HG03565 (cell line): ENCODE measurements at regions not wholly inside any gene's neighbourhood (a gene's known extent, or its start where the extent isn't known, plus 50 kb on each side); places are given as distances from the start of the nearest gene placed in this dataset.
A peak's percentile ranks its signal among the peaks of the same experiment; 100 is the strongest.
"Not testable (repeated sequence)": the region's sequence is repeated elsewhere in the genome, so short reads cannot be mapped to it uniquely, and the experiment has no call there.

Experiments used
- ATAC-seq: cut with Tn5 transposase; IDR thresholded peaks from one replicate; pipeline ENCODE4 v1.9.1; 2021; ENCODE audit warnings: mild to moderate bottlenecking, moderate library complexity; ENCODE audit not compliant: unreplicated experiment

- ATAC-seq = peak; percentile 31
These were observed 69.2 kb upstream of the NOTCH2NLA start for GRCh38 chr1:146297781-146298574.

- not testable (repeated sequence) for ATAC-seq
These were observed 64.4 kb upstream of the NOTCH2NLA start for GRCh38 chr1:146292940-146293936.

DNA sequence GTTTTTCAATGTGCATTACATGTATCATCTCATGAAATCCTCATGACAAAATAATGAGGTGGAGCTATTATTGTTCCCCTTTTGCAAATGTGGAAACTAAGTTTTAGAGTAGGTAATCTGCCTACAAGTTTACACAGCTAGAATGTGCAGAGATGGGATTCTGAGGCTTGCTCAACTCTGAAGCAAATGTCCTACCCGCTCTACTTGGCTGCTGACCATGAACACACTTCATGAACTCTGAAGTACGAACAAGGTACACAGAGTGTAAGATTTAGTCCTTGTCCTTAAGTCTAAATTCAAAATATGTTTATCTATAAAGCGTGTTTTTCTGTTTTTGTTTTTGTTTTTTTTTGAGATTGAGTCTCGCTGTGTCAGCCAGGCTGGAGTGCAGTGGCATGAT is 63.6 kb upstream of the NOTCH2NLA start:
- not testable (repeated sequence) for ATAC-seq

- ATAC-seq = not testable (repeated sequence)
These were observed 59.1 kb upstream of the NOTCH2NLA start for GRCh38 chr1:146287881-146288280.

DNA sequence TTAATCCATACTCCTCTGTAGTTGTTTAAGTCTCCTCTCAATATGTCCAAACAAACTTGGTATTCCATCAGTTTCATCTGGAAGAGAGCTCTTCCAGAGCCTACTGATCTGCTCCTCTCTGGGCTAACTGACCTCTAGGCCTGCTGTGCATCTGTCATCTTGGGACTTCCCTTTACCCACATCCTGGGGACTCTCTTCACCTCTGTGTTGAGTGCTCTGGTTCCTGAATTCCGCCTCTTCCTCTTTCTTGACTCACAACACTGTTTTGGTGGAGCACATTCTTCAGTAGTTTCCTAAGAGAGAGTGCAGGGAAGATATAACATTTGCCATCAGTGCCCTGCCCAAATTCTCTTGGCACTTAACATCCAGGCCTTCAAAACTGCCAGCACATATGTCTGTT is 55.9 kb upstream of the NOTCH2NLA start:
- not testable (repeated sequence) for ATAC-seq

- ATAC-seq = peak; percentile 21
These were observed 54.7 kb upstream of the NOTCH2NLA start for GRCh38 chr1:146283527-146283880.

DNA sequence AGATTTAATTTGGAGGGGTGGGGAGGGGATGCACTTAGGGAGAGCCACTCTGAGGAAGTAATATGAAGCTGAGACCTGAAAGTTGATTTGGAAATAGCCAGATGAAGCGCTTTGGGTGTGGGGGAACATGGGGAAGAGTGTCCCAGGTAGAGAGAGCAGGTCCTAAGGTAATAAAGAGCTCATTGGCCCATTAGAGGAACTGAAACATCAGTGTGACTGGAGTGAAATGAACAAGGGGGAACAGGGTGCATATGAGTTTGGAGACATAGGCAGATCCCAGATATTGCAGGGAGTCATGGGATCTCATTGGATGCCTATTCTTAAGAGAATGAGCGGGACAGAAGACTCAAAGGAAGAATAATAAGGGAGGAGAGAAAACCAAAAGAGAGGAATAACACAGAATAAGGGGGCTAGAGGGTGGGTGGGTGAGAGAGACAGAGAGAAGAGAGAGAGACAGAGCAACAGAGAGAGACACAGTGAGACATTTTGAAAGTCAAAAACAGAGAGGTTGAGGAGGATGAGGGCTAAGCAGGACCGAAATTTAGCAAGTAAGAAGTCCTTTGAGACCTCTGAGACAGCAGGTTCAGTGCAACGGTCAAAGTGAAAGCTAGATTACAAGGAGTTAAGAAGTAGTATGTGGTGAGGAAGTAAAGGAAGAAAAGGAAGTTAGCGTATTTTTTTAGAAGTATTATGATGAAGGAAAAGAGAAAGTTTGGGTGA is 54.1 kb upstream of the NOTCH2NLA start:
- ATAC-seq = peak; percentile 59

DNA sequence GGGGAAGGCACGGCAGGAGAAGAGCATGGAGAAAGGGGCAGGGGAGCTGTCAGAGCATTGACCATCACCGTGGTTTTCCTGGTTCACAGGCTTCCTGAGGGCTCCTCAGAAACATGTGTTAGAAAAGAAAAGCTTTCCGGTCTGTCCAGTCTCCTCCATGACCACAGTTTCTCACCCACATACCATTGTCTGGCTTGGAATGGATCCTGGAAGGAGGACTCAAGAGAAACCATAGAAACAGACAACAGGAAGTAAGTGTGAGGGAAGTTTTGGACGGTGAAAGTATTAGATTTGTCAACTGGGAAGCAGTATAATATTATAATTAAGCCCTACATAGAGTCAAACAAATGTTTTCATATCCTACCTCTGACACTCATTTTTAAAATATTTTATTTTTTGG is 52.7 kb upstream of the NOTCH2NLA start:
- not testable (repeated sequence) for ATAC-seq

- ATAC-seq = not testable (repeated sequence)
These were observed 49.9 kb upstream of the NOTCH2NLA start for GRCh38 chr1:146278758-146279157.
